ENCODE measurements at regions not wholly inside any gene's neighbourhood (a gene's known extent, or its start where the extent isn't known, plus 50 kb on each side); places are given as distances from the start of the nearest gene placed in this dataset.

- no peak for DNase-seq (ENCODE audit: low read depth, low spot score)
- in situ Hi-C loops (cut with HindIII; ENCODE audit: low pct_unique_long_range_greater_than_20kb, low sequenced_read_pairs), result no loop called here
- H3K27ac ChIP-seq (ENCODE audit: low read length), result no peak overlapping the region
Observed at GRCh38 chr2:149872638-149873150, 285.1 kb upstream of the MMADHC start.

DNA sequence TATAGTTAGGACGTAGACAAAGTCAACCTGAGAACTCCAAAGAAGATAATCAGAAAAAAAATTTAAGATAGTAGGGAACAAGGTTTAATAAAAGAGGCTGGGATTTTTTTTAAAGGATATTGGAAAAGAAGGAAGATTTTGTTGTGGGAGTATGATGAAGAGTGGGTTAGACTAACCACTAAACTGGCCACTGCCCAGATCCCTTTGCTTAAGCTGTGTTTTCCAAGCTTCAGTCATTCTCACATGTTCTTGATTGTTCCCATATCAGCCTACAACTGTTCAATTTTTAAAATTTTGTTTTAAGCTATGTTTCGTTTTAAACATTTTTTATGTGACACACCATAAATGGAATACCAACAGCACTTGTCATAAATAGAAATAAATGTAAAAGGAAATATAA is 284.5 kb upstream of the MMADHC start:
- Histone ChIP-seq H3K4me1 (ENCODE audit: control insufficient read depth, insufficient read depth, low read length) (no peaks in the 10 kb centered on the region), H3K27me3 (ENCODE audit: control insufficient read depth, insufficient read depth, low read length) (no peaks in the 10 kb centered on the region), H3K9me3 (ENCODE audit: control insufficient read depth, insufficient read depth, low read depth, low read length) (no peaks in the 10 kb centered on the region), H3K36me3 (ENCODE audit: control insufficient read depth, insufficient read depth, low read length) (no peaks in the 10 kb centered on the region), H3K27ac (ENCODE audit: low read length) (no peak overlapping the region), H3K4me3 (ENCODE audit: low read depth in 2 of 2, low read length in 2 of 2) (no peak overlapping the region)
- intact Hi-C loops (cut with micrococcal nuclease; ENCODE audit: unreplicated experiment) (no loop called here), in situ Hi-C loops (cut with HindIII; ENCODE audit: low pct_unique_long_range_greater_than_20kb, low sequenced_read_pairs) (no loop called here)
- ATAC-seq (no peak), DNase-seq (ENCODE audit: low read depth, low spot score) (no peak)
- TF ChIP-seq TCF7L2 (IDR thresholded peaks at IDR 0.05; ENCODE audit: low read depth, low read length), result no peak
- TF ChIP-seq, protein P1, sequence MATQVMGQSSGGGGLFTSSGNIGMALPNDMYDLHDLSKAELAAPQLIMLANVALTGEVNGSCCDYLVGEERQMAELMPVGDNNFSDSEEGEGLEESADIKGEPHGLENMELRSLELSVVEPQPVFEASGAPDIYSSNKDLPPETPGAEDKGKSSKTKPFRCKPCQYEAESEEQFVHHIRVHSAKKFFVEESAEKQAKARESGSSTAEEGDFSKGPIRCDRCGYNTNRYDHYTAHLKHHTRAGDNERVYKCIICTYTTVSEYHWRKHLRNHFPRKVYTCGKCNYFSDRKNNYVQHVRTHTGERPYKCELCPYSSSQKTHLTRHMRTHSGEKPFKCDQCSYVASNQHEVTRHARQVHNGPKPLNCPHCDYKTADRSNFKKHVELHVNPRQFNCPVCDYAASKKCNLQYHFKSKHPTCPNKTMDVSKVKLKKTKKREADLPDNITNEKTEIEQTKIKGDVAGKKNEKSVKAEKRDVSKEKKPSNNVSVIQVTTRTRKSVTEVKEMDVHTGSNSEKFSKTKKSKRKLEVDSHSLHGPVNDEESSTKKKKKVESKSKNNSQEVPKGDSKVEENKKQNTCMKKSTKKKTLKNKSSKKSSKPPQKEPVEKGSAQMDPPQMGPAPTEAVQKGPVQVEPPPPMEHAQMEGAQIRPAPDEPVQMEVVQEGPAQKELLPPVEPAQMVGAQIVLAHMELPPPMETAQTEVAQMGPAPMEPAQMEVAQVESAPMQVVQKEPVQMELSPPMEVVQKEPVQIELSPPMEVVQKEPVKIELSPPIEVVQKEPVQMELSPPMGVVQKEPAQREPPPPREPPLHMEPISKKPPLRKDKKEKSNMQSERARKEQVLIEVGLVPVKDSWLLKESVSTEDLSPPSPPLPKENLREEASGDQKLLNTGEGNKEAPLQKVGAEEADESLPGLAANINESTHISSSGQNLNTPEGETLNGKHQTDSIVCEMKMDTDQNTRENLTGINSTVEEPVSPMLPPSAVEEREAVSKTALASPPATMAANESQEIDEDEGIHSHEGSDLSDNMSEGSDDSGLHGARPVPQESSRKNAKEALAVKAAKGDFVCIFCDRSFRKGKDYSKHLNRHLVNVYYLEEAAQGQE (IDR thresholded peaks at IDR 0.05; ENCODE audit: insufficient read depth in 1 of 2, low read depth in 2 of 2, low read length in 1 of 2), result no peak
- BruUV-seq (replicated peaks), result no TSS peak
- CTCF ChIA-PET, result no interaction called here
- POLR2A ChIA-PET, result no interaction called here

More at GRCh38 chr2:149872638-149873150, 285.1 kb upstream of the MMADHC start:
- ATAC-seq, result no peak
- Histone ChIP-seq H3K4me1 (ENCODE audit: control insufficient read depth, insufficient read depth, low read length) (no peaks in the 10 kb centered on the region), H3K36me3 (ENCODE audit: control insufficient read depth, insufficient read depth, low read length) (no peaks in the 10 kb centered on the region), H3K4me3 (ENCODE audit: low read depth in 2 of 2, low read length in 2 of 2) (no peak overlapping the region), H3K27me3 (ENCODE audit: control insufficient read depth, insufficient read depth, low read length) (no peaks in the 10 kb centered on the region), H3K9me3 (ENCODE audit: control insufficient read depth, insufficient read depth, low read depth, low read length) (no peaks in the 10 kb centered on the region)
- intact Hi-C loops (cut with micrococcal nuclease; ENCODE audit: unreplicated experiment), result no loop called here
- ChIA-PET POLR2A (no interaction called here), CTCF (no interaction called here)
- TF ChIP-seq POLR2AphosphoS5 (IDR thresholded peaks at IDR 0.05; ENCODE audit: low read depth, low read length) (no peak), CTCF (IDR thresholded peaks at IDR 0.05) (0 out of 2 replicates have a peak, but pooled peaks have one; percentile 4)
- no TSS peak for BruUV-seq (replicated peaks)

DNA sequence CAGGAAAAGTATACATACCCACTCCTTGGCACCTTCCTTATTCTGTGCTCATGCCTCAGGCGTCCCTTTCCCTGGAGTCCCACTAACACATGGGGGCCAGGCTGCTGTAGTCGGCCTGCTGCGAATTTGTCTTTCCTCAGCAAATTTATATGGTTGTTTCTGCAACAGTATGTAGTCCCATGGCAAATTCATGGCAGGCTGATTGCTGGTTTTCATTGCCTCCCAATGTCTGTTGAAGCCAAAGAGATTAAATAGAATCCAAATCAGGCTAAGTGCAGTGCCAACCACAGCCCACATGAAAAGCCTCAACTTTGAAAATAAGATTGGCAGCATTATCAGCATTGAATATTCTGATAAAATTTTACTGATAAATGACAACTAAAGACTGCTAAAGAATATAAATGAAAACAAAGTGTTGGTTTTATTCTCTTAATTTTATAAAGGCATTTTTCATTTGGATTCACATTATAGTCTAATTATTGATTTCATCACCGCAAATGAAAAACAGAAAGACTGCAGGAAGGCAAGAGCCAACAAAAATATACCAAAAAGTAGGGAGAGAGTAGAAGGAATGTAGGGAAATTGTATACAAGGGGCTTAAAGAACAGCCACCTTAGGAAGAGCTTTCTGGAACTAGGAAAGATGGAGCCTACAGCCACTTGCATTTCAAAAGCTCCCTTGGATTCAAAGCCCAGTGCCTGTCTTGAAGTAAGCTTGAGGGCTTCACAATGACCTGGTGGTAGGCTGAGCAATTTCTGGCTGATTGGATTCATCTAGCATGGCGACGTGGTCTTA is 283.7 kb upstream of the MMADHC start:
- in situ Hi-C loops (cut with HindIII; ENCODE audit: low pct_unique_long_range_greater_than_20kb, low sequenced_read_pairs), result no loop called here
- ATAC-seq (no peak), DNase-seq (ENCODE audit: low read depth, low spot score) (no peak)
- BruUV-seq (replicated peaks), result no TSS peak
- no peaks in the 10 kb centered on the region for H3K4me1 ChIP-seq (ENCODE audit: control insufficient read depth, insufficient read depth, low read length)
- intact Hi-C loops (cut with micrococcal nuclease; ENCODE audit: unreplicated experiment), result no loop called here
- no peak overlapping the region for H3K4me3 ChIP-seq (ENCODE audit: low read depth in 2 of 2, low read length in 2 of 2)
- no peaks in the 10 kb centered on the region for H3K27me3 ChIP-seq (ENCODE audit: control insufficient read depth, insufficient read depth, low read length)
- no peak for TF ChIP-seq SIN3A (IDR thresholded peaks at IDR 0.05; ENCODE audit: borderline replicate concordance, insufficient read depth, low read depth, low read length)
- no peak for TF ChIP-seq TCF7L2 (IDR thresholded peaks at IDR 0.05; ENCODE audit: low read depth, low read length)
- no peak overlapping the region for H3K27ac ChIP-seq (ENCODE audit: low read length)
- ChIA-PET CTCF (no interaction called here), POLR2A (no interaction called here)
- no peaks in the 10 kb centered on the region for H3K9me3 ChIP-seq (ENCODE audit: control insufficient read depth, insufficient read depth, low read depth, low read length)
- H3K36me3 ChIP-seq (ENCODE audit: control insufficient read depth, insufficient read depth, low read length), result no peaks in the 10 kb centered on the region
